Stimulated activated CD8-positive, alpha-beta memory T cell treated with anti-CD3 and anti-CD28 coated beads, Interleukin-15, amount 100 ng/mL, for 24 hours (primary cell): ENCODE measurements at regions not wholly inside any gene's neighbourhood (a gene's known extent, or its start where the extent isn't known, plus 50 kb on each side); places are given as distances from the start of the nearest gene placed in this dataset.
"Not testable (repeated sequence)": the region's sequence is repeated elsewhere in the genome, so short reads cannot be mapped to it uniquely, and the experiment has no call there.

Experiments used
- DNase-seq: peaks from one replicate; pipeline ENCODE4 v3.0.0-alpha.2; 2020; ENCODE audit warnings: low read depth

- no peak for DNase-seq
Observed at GRCh38 chr6:164075981-164076615, 661.6 kb downstream of the QKI start.

- DNase-seq = no peak
Observed at GRCh38 chr6:164072240-164072666, 657.7 kb downstream of the QKI start.

GRCh38 chr6:164069350-164069990 is 655.0 kb downstream of the QKI start:
- DNase-seq = no peak

GRCh38 chr6:164068527-164068926 is 654.0 kb downstream of the QKI start:
- no peak for DNase-seq

- DNase-seq = no peak
Observed at GRCh38 chr6:164066766-164067165, 652.2 kb downstream of the QKI start.

- no peak for DNase-seq
Observed at GRCh38 chr6:164066335-164066734, 651.8 kb downstream of the QKI start.

- DNase-seq = no peak
Observed at GRCh38 chr6:164063346-164063745, 648.8 kb downstream of the QKI start.

- DNase-seq = no peak
Observed at GRCh38 chr6:164062872-164063271, 648.4 kb downstream of the QKI start.

GRCh38 chr6:164057876-164058275 is 643.4 kb downstream of the QKI start:
- DNase-seq = no peak

- no peak for DNase-seq
Observed at GRCh38 chr6:164051427-164051826, 636.9 kb downstream of the QKI start.

- no peak for DNase-seq
Observed at GRCh38 chr6:164049517-164049988, 635.0 kb downstream of the QKI start.

GRCh38 chr6:164048840-164049516 is 634.5 kb downstream of the QKI start:
- no peak for DNase-seq

- no peak for DNase-seq
Observed at GRCh38 chr6:164045082-164045481, 630.6 kb downstream of the QKI start.

- DNase-seq = not testable (repeated sequence)
Observed at GRCh38 chr6:164043656-164044055, 629.1 kb downstream of the QKI start.

GRCh38 chr6:164042212-164042611 is 627.7 kb downstream of the QKI start:
- no peak for DNase-seq

- no peak for DNase-seq
Observed at GRCh38 chr6:164040994-164041393, 626.5 kb downstream of the QKI start.

GRCh38 chr6:164039954-164040375 is 625.4 kb downstream of the QKI start:
- no peak for DNase-seq

- DNase-seq = no peak
Observed at GRCh38 chr6:164037171-164037870, 622.8 kb downstream of the QKI start.

- no peak for DNase-seq
Observed at GRCh38 chr6:164035900-164036485, 621.5 kb downstream of the QKI start.

GRCh38 chr6:164034602-164035140 is 620.2 kb downstream of the QKI start:
- DNase-seq = no peak

- DNase-seq = no peak
Observed at GRCh38 chr6:164025180-164025579, 610.7 kb downstream of the QKI start.

- no peak for DNase-seq
Observed at GRCh38 chr6:164023535-164023934, 609.0 kb downstream of the QKI start.
